Keratinocyte (primary cell): ENCODE measurements at regions not wholly inside any gene's neighbourhood (a gene's known extent, or its start where the extent isn't known, plus 50 kb on each side); places are given as distances from the start of the nearest gene placed in this dataset.
A peak's percentile ranks its signal among the peaks of the same experiment; 100 is the strongest.

Experiments used
- DNase-seq: peaks from one replicate; pipeline ENCODE4 v3.0.0-alpha.2; 2011; ENCODE audit warnings: low read depth, missing footprints, low spot score
- FAIRE-seq: peaks from 2 replicates; lab custom pipeline; 2011; peaks lifted over from hg19 to GRCh38; lab: Jason Lieb, UNC
- H2AFZ ChIP-seq: 2 replicates; pipeline ENCODE4 v1.6.0; 2012; ENCODE audit warnings: low read length, control low read depth, inconsistent platforms; ENCODE audit not compliant: control insufficient read depth
- H3K27ac ChIP-seq: 2 replicates; pipeline ENCODE4 v1.5.1; 2011; ENCODE audit warnings: low read length; ENCODE audit not compliant: control insufficient read depth, insufficient read depth
- H3K27me3 ChIP-seq: 3 replicates; pipeline ENCODE4 v1.6.0; 2011; ENCODE audit warnings: low read length; ENCODE audit not compliant: control insufficient read depth, insufficient read depth; ENCODE audit errors: extremely low read depth
- H3K36me3 ChIP-seq, 2 experiments: 2 replicates in 1 of 2; 3 replicates in 1 of 2; pipeline ENCODE4 v1.5.1; 2011; ENCODE audit warnings: low read length in 2 of 2, mild to moderate bottlenecking in 1 of 2; ENCODE audit not compliant: control insufficient read depth in 2 of 2, insufficient read depth in 2 of 2; ENCODE audit errors: extremely low read depth in 1 of 2
- H3K4me1 ChIP-seq: 3 replicates; pipeline ENCODE4 v1.5.1; 2011; ENCODE audit warnings: low read length; ENCODE audit not compliant: control insufficient read depth, insufficient read depth; ENCODE audit errors: extremely low read depth
- H3K4me2 ChIP-seq: 3 replicates; pipeline ENCODE4 v1.6.0; 2011; ENCODE audit warnings: low read depth, low read length; ENCODE audit not compliant: control insufficient read depth, insufficient read depth; ENCODE audit errors: extremely low read depth
- H3K4me3 ChIP-seq, 3 experiments: fragments of 200-600 bp in 1 of 3; sonication (generic) in 1 of 3; 2 replicates in 2 of 3; 3 replicates in 1 of 3; pipeline ENCODE4 v1.5.1; 2011 to 2016; ENCODE audit warnings: low read length in 3 of 3, mild to moderate bottlenecking in 3 of 3, control low read depth in 2 of 3, inconsistent platforms in 1 of 3, low read depth in 1 of 3, mixed read lengths in 1 of 3, mixed run types in 1 of 3, moderate library complexity in 1 of 3; ENCODE audit not compliant: control insufficient read depth in 2 of 3, insufficient read depth in 2 of 3; ENCODE audit errors: extremely low read depth in 1 of 3
- H3K79me2 ChIP-seq: 2 replicates; pipeline ENCODE4 v1.6.0; 2012; ENCODE audit warnings: low read length; ENCODE audit not compliant: control insufficient read depth, insufficient read depth
- H3K9ac ChIP-seq: 3 replicates; pipeline ENCODE4 v1.6.0; 2011; ENCODE audit warnings: low read length; ENCODE audit not compliant: control insufficient read depth, insufficient read depth; ENCODE audit errors: extremely low read depth
- H3K9me1 ChIP-seq: 3 replicates; pipeline ENCODE4 v1.6.0; 2011; ENCODE audit warnings: low read length; ENCODE audit not compliant: control insufficient read depth, insufficient read depth; ENCODE audit errors: extremely low read depth
- H3K9me3 ChIP-seq: 2 replicates; pipeline ENCODE4 v1.5.1; 2012; ENCODE audit warnings: low read depth, low read length; ENCODE audit not compliant: control insufficient read depth
- H4K20me1 ChIP-seq: 3 replicates; pipeline ENCODE4 v1.6.0; 2011; ENCODE audit warnings: low read length; ENCODE audit not compliant: control insufficient read depth, insufficient read depth; ENCODE audit errors: extremely low read depth
- EZH2 ChIP-seq: IDR thresholded peaks from one replicate; pipeline ENCODE4 v1.6.1; 2012; ENCODE audit warnings: inconsistent platforms, mild to moderate bottlenecking, low read length, moderate library complexity
- dilution Hi-C: fragments of 300-500 bp; cut with MboI; formaldehyde crosslinking; loops from one replicate; pipeline ENCODE4 v1.7.0; 2020; ENCODE audit warnings: low sequenced_read_pairs; ENCODE audit not compliant: extremely low pct_ligation_motif_present
- TF ChIP-seq, protein P1 (sequence below), 3 experiments: IDR thresholded peaks in 1 of 3; conservative IDR thresholded peaks in 1 of 3; optimal IDR thresholded peaks in 1 of 3; 2 replicates in 2 of 3; 3 replicates in 1 of 3; pipeline versions ENCODE3 to v1.5.1; 2011; ENCODE audit warnings: low read length in 3 of 3, mild to moderate bottlenecking in 3 of 3, moderate library complexity in 2 of 3, control low read depth in 1 of 3, inconsistent platforms in 1 of 3; ENCODE audit not compliant: insufficient read depth in 2 of 3; ENCODE audit errors: extremely low read depth in 1 of 3

- peaks cover 8% of the 10 kb centered on the region for H3K4me1 ChIP-seq
- no peak overlapping the region for H3K4me3 ChIP-seq
- no peak overlapping the region for H3K4me2 ChIP-seq
- H3K9me1 ChIP-seq = no peaks in the 10 kb centered on the region
- TF ChIP-seq, protein P1, sequence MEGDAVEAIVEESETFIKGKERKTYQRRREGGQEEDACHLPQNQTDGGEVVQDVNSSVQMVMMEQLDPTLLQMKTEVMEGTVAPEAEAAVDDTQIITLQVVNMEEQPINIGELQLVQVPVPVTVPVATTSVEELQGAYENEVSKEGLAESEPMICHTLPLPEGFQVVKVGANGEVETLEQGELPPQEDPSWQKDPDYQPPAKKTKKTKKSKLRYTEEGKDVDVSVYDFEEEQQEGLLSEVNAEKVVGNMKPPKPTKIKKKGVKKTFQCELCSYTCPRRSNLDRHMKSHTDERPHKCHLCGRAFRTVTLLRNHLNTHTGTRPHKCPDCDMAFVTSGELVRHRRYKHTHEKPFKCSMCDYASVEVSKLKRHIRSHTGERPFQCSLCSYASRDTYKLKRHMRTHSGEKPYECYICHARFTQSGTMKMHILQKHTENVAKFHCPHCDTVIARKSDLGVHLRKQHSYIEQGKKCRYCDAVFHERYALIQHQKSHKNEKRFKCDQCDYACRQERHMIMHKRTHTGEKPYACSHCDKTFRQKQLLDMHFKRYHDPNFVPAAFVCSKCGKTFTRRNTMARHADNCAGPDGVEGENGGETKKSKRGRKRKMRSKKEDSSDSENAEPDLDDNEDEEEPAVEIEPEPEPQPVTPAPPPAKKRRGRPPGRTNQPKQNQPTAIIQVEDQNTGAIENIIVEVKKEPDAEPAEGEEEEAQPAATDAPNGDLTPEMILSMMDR (optimal IDR thresholded peaks at IDR 0.05 in 1 of 3, IDR thresholded peaks at IDR 0.05 in 1 of 3, conservative IDR thresholded peaks at IDR 0.05 in 1 of 3; ENCODE audit: extremely low read depth in 1 of 3, insufficient read depth in 2 of 3, low read length in 3 of 3) = no peak
- TF ChIP-seq EZH2 = no peak
- H3K9me3 ChIP-seq = no peaks in the 10 kb centered on the region
- H3K27ac ChIP-seq = no peak overlapping the region
- H3K79me2 ChIP-seq = no peaks in the 10 kb centered on the region
- no peak overlapping the region for H3K9ac ChIP-seq
- H3K36me3 ChIP-seq = no peaks in the 10 kb centered on the region
- no peaks in the 10 kb centered on the region for H3K27me3 ChIP-seq
- no peak overlapping the region for H2AFZ ChIP-seq
- no peak for FAIRE-seq
- DNase-seq = no peak
- no peaks in the 10 kb centered on the region for H4K20me1 ChIP-seq
- dilution Hi-C loops = no loop called here
These were observed 71.4 kb upstream of the HHIP start for GRCh38 chr4:144574509-144574908.

- no peak overlapping the region for H3K9ac ChIP-seq
- no peaks in the 10 kb centered on the region for H3K27me3 ChIP-seq
- no peaks in the 10 kb centered on the region for H3K36me3 ChIP-seq
- no peak overlapping the region for H3K4me2 ChIP-seq
- H2AFZ ChIP-seq = no peak overlapping the region
- H4K20me1 ChIP-seq = no peaks in the 10 kb centered on the region
- no peaks in the 10 kb centered on the region for H3K79me2 ChIP-seq
- H3K4me3 ChIP-seq = no peak overlapping the region
- H3K4me1 ChIP-seq = peaks cover 10% of the 10 kb centered on the region
- no peak for TF ChIP-seq EZH2
- TF ChIP-seq, protein P1 (optimal IDR thresholded peaks at IDR 0.05 in 1 of 3, IDR thresholded peaks at IDR 0.05 in 1 of 3, conservative IDR thresholded peaks at IDR 0.05 in 1 of 3; ENCODE audit: extremely low read depth in 1 of 3, insufficient read depth in 2 of 3, low read length in 3 of 3) = peak in 2 of 3 experiments; percentile 15 to 51
- no peaks in the 10 kb centered on the region for H3K9me3 ChIP-seq
- no peak overlapping the region for H3K27ac ChIP-seq
- dilution Hi-C loops = no loop called here
- no peaks in the 10 kb centered on the region for H3K9me1 ChIP-seq
- FAIRE-seq = no peak
- no peak for DNase-seq
These were observed 70.8 kb upstream of the HHIP start for GRCh38 chr4:144575181-144575580.
